ENCODE measurements at regions not wholly inside any gene's neighbourhood (a gene's known extent, or its start where the extent isn't known, plus 50 kb on each side); places are given as distances from the start of the nearest gene placed in this dataset.

DNA sequence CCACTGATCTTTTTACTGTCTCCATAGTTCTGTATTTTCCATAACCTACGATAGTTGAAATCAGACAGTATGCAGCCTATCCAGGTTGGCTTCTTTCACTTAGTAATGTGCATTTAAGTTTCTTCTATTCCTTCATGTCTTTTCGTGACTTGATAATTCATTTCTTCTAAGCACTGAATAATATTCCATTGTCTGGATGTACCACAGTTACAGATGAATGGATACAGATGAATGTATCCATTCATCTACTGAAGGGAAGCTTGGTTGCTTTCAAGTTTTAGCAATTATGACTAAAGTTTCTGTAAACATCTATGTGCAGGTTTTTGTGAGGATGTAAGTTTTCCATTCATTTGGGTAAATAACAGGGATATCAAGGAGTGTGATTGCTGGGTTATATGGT is 124.8 kb downstream of the NSUN3 start:
- no peaks in the 10 kb centered on the region for H3K36me3 ChIP-seq (replicated peaks in 1 of 2; ENCODE audit: control insufficient read depth in 1 of 2, insufficient read depth in 2 of 2, low read length in 2 of 2)
- Mint-ChIP-seq H3K27ac (no peak overlapping the region), H3K36me3 (no peaks in the 10 kb centered on the region), H3K9me3 (peaks cover 0 to 4% (median 2%) of the 10 kb centered on the region in 7 donors), H3K4me3 (no peak overlapping the region), H3K27me3 (ENCODE audit: low read depth in 3 of 3) (peaks cover 0 to 2% (median 0%) of the 10 kb centered on the region in 3 donors), H3K4me1 (no peaks in the 10 kb centered on the region)
- no peak overlapping the region for H3K4me3 ChIP-seq (replicated peaks in 1 of 3; ENCODE audit: low read depth in 2 of 3, low read length in 3 of 3)
- H3K4me1 ChIP-seq (ENCODE audit: control insufficient read depth in 1 of 2, insufficient read depth in 2 of 2, low read length in 2 of 2) = no peaks in the 10 kb centered on the region
- intact Hi-C loops (cut with micrococcal nuclease) = no loop called here
- DNase-seq = no peak
- TF ChIP-seq, protein P1, sequence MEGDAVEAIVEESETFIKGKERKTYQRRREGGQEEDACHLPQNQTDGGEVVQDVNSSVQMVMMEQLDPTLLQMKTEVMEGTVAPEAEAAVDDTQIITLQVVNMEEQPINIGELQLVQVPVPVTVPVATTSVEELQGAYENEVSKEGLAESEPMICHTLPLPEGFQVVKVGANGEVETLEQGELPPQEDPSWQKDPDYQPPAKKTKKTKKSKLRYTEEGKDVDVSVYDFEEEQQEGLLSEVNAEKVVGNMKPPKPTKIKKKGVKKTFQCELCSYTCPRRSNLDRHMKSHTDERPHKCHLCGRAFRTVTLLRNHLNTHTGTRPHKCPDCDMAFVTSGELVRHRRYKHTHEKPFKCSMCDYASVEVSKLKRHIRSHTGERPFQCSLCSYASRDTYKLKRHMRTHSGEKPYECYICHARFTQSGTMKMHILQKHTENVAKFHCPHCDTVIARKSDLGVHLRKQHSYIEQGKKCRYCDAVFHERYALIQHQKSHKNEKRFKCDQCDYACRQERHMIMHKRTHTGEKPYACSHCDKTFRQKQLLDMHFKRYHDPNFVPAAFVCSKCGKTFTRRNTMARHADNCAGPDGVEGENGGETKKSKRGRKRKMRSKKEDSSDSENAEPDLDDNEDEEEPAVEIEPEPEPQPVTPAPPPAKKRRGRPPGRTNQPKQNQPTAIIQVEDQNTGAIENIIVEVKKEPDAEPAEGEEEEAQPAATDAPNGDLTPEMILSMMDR (IDR thresholded peaks at IDR 0.05) = no peak
- no peaks in the 10 kb centered on the region for H3K9me3 ChIP-seq (replicated peaks in 1 of 2; ENCODE audit: control insufficient read depth in 1 of 2, insufficient read depth in 1 of 2, low read length in 2 of 2)
- H3K9ac ChIP-seq (ENCODE audit: insufficient read depth, low read length, poor library complexity, severe bottlenecking) = no peak overlapping the region
- no CpG with 5 or more reads among the region's 2 CpGs for WGBS (ENCODE audit: insufficient coverage)
- H3K79me2 ChIP-seq (ENCODE audit: insufficient read depth, low read length) = no peaks in the 10 kb centered on the region
- H3K4me2 ChIP-seq (replicated peaks; ENCODE audit: extremely low read depth, low read length, poor library complexity, severe bottlenecking) = no peak overlapping the region
- H4K20me1 ChIP-seq (ENCODE audit: insufficient read depth, low read length) = no peaks in the 10 kb centered on the region
- no peak overlapping the region for H3K27ac ChIP-seq (ENCODE audit: low read depth in 1 of 2, low read length in 2 of 2)
- H2AFZ ChIP-seq (ENCODE audit: insufficient read depth, low read depth, low read length, poor library complexity, severe bottlenecking) = no peak overlapping the region
- H3K27me3 ChIP-seq (ENCODE audit: control insufficient read depth in 2 of 2, insufficient read depth in 2 of 2, low read length in 2 of 2) = no peaks in the 10 kb centered on the region

DNA sequence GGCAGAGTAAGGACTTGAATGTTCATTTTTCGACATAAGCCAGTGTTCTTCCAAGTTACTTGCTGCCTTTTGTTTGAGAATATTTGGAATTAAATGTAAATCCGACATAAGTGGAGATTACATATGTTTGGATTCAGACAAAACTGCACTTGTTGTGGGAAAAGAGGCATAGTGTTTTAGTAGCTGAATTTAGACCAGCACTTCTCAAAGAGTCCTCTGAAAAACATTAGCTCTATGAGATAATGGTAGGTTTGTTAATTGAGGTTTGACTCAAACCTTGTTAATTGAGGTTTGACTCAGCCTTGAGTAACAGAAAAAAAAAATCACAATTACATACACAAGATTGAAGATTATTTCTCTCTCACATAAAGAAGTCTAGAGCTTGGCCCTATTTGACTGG is 132.5 kb downstream of the NSUN3 start:
- WGBS (ENCODE audit: insufficient coverage) = 100% methylated on average over 2 of the region's 2 CpGs

More for the DNA sequence above, 132.5 kb downstream of the NSUN3 start:
- H3K27ac ChIP-seq (ENCODE audit: low read depth in 1 of 2, low read length in 2 of 2) = no peak overlapping the region
- intact Hi-C loops (cut with micrococcal nuclease) = no loop called here
- no peak overlapping the region for H2AFZ ChIP-seq (ENCODE audit: insufficient read depth, low read depth, low read length, poor library complexity, severe bottlenecking)
- Mint-ChIP-seq H3K4me1 (no peaks in the 10 kb centered on the region), H3K27ac (no peak overlapping the region), H3K9me3 (peaks cover 3 to 14% (median 6%) of the 10 kb centered on the region in 7 donors), H3K36me3 (no peaks in the 10 kb centered on the region), H3K4me3 (no peak overlapping the region), H3K27me3 (ENCODE audit: low read depth in 3 of 3) (peaks cover 0 to 2% (median 0%) of the 10 kb centered on the region in 3 donors)
- H3K36me3 ChIP-seq (replicated peaks in 1 of 2; ENCODE audit: control insufficient read depth in 1 of 2, insufficient read depth in 2 of 2, low read length in 2 of 2) = no peaks in the 10 kb centered on the region
- H3K79me2 ChIP-seq (ENCODE audit: insufficient read depth, low read length) = no peaks in the 10 kb centered on the region
- H3K9me3 ChIP-seq (replicated peaks in 1 of 2; ENCODE audit: control insufficient read depth in 1 of 2, insufficient read depth in 1 of 2, low read length in 2 of 2) = peaks cover 0 to 5% of the 10 kb centered on the region in 2 donors
- no peak for DNase-seq
- no peaks in the 10 kb centered on the region for H3K4me1 ChIP-seq (ENCODE audit: control insufficient read depth in 1 of 2, insufficient read depth in 2 of 2, low read length in 2 of 2)
- no peak overlapping the region for H3K9ac ChIP-seq (ENCODE audit: insufficient read depth, low read length, poor library complexity, severe bottlenecking)
- H3K27me3 ChIP-seq (ENCODE audit: control insufficient read depth in 2 of 2, insufficient read depth in 2 of 2, low read length in 2 of 2) = no peaks in the 10 kb centered on the region
- TF ChIP-seq, protein P1 (IDR thresholded peaks at IDR 0.05) = no peak
- H3K4me3 ChIP-seq (replicated peaks in 1 of 3; ENCODE audit: low read depth in 2 of 3, low read length in 3 of 3) = no peak overlapping the region
- no peak overlapping the region for H3K4me2 ChIP-seq (replicated peaks; ENCODE audit: extremely low read depth, low read length, poor library complexity, severe bottlenecking)
- no peaks in the 10 kb centered on the region for H4K20me1 ChIP-seq (ENCODE audit: insufficient read depth, low read length)

Measured in CD14-positive monocyte (primary cell).